ENCODE measurements at regions not wholly inside any gene's neighbourhood (a gene's known extent, or its start where the extent isn't known, plus 50 kb on each side); places are given as distances from the start of the nearest gene placed in this dataset.

DNA sequence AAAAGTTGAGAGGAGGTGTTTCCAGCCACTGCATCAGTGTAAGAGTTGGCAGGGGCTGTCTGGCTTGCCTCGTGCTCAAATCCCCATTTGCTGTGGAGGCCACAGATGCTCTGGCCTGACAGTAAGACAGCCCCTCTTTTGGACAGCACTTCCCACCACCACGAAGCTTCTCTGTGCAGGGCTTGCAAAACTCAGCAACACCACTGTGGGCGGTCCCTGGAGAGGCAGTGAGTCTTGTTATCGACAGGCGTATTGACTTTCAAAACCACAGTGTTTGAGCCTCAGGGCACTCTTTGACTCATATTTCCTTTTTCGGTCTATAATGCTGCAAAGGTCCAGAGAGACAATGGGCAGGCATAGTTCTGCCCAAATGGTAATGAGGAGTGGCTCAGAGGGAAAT, 539.5 kb downstream of the EBF1 start (continued):
- no peak for TF ChIP-seq ZFP82 (CRISPR knock-in tag; IDR thresholded peaks at IDR 0.05; ENCODE audit: borderline replicate concordance)
- TF ChIP-seq MED13 (CRISPR knock-in tag; IDR thresholded peaks at IDR 0.05) = no peak
- TF ChIP-seq HIVEP1 (CRISPR knock-in tag; IDR thresholded peaks at IDR 0.05) = no peak
- peak in 1 of 2 experiments; percentile 33; a peak in 1 of 4 replicates for TF ChIP-seq EP300 (IDR thresholded peaks at IDR 0.05; ENCODE audit: low read depth in 2 of 2, low read length in 2 of 2)
- TF ChIP-seq EP300 (CRISPR knock-in tag; IDR thresholded peaks at IDR 0.05; ENCODE audit: borderline replicate concordance) = no peak
- TF ChIP-seq, protein P1, sequence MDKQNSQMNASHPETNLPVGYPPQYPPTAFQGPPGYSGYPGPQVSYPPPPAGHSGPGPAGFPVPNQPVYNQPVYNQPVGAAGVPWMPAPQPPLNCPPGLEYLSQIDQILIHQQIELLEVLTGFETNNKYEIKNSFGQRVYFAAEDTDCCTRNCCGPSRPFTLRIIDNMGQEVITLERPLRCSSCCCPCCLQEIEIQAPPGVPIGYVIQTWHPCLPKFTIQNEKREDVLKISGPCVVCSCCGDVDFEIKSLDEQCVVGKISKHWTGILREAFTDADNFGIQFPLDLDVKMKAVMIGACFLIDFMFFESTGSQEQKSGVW (CRISPR knock-in tag; IDR thresholded peaks at IDR 0.05; ENCODE audit: borderline replicate concordance) = no peak
- no peak for TF ChIP-seq SMYD3 (CRISPR knock-in tag; IDR thresholded peaks at IDR 0.05)
- no peak for TF ChIP-seq SP2 (CRISPR knock-in tag; IDR thresholded peaks at IDR 0.05)
- TF ChIP-seq MBD4 (IDR thresholded peaks at IDR 0.05; ENCODE audit: borderline replicate concordance, low read length) = no peak
- no peak for TF ChIP-seq ZNF546 (CRISPR knock-in tag; conservative IDR thresholded peaks at IDR 0.05)
- TF ChIP-seq ZEB1 (IDR thresholded peaks at IDR 0.05; ENCODE audit: insufficient replicate concordance, low read depth) = no peak
- TF ChIP-seq, protein P2, sequence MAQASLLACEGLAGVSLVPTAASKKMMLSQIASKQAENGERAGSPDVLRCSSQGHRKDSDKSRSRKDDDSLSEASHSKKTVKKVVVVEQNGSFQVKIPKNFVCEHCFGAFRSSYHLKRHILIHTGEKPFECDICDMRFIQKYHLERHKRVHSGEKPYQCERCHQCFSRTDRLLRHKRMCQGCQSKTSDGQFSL (CRISPR knock-in tag; IDR thresholded peaks at IDR 0.05) = no peak
- TF ChIP-seq SUZ12 (IDR thresholded peaks at IDR 0.05; ENCODE audit: low read depth, low read length) = no peak
- TF ChIP-seq, protein P3, sequence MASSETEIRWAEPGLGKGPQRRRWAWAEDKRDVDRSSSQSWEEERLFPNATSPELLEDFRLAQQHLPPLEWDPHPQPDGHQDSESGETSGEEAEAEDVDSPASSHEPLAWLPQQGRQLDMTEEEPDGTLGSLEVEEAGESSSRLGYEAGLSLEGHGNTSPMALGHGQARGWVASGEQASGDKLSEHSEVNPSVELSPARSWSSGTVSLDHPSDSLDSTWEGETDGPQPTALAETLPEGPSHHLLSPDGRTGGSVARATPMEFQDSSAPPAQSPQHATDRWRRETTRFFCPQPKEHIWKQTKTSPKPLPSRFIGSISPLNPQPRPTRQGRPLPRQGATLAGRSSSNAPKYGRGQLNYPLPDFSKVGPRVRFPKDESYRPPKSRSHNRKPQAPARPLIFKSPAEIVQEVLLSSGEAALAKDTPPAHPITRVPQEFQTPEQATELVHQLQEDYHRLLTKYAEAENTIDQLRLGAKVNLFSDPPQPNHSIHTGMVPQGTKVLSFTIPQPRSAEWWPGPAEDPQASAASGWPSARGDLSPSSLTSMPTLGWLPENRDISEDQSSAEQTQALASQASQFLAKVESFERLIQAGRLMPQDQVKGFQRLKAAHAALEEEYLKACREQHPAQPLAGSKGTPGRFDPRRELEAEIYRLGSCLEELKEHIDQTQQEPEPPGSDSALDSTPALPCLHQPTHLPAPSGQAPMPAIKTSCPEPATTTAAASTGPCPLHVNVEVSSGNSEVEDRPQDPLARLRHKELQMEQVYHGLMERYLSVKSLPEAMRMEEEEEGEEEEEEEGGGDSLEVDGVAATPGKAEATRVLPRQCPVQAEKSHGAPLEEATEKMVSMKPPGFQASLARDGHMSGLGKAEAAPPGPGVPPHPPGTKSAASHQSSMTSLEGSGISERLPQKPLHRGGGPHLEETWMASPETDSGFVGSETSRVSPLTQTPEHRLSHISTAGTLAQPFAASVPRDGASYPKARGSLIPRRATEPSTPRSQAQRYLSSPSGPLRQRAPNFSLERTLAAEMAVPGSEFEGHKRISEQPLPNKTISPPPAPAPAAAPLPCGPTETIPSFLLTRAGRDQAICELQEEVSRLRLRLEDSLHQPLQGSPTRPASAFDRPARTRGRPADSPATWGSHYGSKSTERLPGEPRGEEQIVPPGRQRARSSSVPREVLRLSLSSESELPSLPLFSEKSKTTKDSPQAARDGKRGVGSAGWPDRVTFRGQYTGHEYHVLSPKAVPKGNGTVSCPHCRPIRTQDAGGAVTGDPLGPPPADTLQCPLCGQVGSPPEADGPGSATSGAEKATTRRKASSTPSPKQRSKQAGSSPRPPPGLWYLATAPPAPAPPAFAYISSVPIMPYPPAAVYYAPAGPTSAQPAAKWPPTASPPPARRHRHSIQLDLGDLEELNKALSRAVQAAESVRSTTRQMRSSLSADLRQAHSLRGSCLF (CRISPR knock-in tag; IDR thresholded peaks at IDR 0.05; ENCODE audit: borderline replicate concordance) = no peak
- TF ChIP-seq, protein P4, sequence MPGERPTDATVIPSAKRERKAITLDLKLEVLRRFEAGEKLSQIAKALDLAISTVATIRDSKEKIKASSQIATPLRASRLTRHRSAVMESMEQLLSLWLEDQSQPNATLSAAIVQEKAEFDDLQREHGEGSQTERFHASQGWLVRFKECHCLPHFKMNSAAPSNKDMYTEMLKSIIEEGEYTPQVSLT (CRISPR knock-in tag; IDR thresholded peaks at IDR 0.05; ENCODE audit: borderline replicate concordance, low read depth) = no peak
- TF ChIP-seq, protein P5, sequence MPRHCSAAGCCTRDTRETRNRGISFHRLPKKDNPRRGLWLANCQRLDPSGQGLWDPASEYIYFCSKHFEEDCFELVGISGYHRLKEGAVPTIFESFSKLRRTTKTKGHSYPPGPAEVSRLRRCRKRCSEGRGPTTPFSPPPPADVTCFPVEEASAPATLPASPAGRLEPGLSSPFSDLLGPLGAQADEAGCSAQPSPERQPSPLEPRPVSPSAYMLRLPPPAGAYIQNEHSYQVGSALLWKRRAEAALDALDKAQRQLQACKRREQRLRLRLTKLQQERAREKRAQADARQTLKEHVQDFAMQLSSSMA (CRISPR knock-in tag; IDR thresholded peaks at IDR 0.05) = no peak
- no peak for TF ChIP-seq FOXA1 (IDR thresholded peaks at IDR 0.05)
- peak; percentile 55 for TF ChIP-seq FOXA1 (CRISPR knock-in tag; IDR thresholded peaks at IDR 0.05)
- no peak for TF ChIP-seq ZNF232 (CRISPR knock-in tag; IDR thresholded peaks at IDR 0.05; ENCODE audit: borderline replicate concordance)
- TF ChIP-seq, protein P6, sequence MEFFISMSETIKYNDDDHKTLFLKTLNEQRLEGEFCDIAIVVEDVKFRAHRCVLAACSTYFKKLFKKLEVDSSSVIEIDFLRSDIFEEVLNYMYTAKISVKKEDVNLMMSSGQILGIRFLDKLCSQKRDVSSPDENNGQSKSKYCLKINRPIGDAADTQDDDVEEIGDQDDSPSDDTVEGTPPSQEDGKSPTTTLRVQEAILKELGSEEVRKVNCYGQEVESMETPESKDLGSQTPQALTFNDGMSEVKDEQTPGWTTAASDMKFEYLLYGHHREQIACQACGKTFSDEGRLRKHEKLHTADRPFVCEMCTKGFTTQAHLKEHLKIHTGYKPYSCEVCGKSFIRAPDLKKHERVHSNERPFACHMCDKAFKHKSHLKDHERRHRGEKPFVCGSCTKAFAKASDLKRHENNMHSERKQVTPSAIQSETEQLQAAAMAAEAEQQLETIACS (CRISPR knock-in tag; IDR thresholded peaks at IDR 0.05) = no peak
- TF ChIP-seq ZNF264 (CRISPR knock-in tag; IDR thresholded peaks at IDR 0.05) = no peak
- no peak for TF ChIP-seq ZNF230 (CRISPR knock-in tag; IDR thresholded peaks at IDR 0.05)
- TF ChIP-seq CREB1 (IDR thresholded peaks at IDR 0.05) = no peak
- no peak for TF ChIP-seq CREB1 (CRISPR knock-in tag; IDR thresholded peaks at IDR 0.05)
- TF ChIP-seq CBX5 (CRISPR knock-in tag; IDR thresholded peaks at IDR 0.05; ENCODE audit: borderline replicate concordance) = no peak
